ENCODE measurements at regions not wholly inside any gene's neighbourhood (a gene's known extent, or its start where the extent isn't known, plus 50 kb on each side); places are given as distances from the start of the nearest gene placed in this dataset.

GRCh38 chr10:119996944-119997343 is 104.4 kb downstream of the SEC23IP start:
- H3K9me3 ChIP-seq (ENCODE audit: control extremely low read depth in 1 of 3, control insufficient read depth in 2 of 3, insufficient read depth in 1 of 3, low read length in 2 of 3): peaks cover 2 to 11% (median 5%) of the 10 kb centered on the region in 3 donors
- TF ChIP-seq EZH2 (IDR thresholded peaks at IDR 0.05; ENCODE audit: borderline replicate concordance, insufficient read depth, low read depth, low read length, poor library complexity, severe bottlenecking) (no peak), CTCF (IDR thresholded peaks at IDR 0.05) (no peak)
- H3K27me3 Mint-ChIP-seq: peaks cover 13% of the 10 kb centered on the region
- H3K9me3 Mint-ChIP-seq (ENCODE audit: insufficient read depth): peaks cover 9% of the 10 kb centered on the region
- no peaks in the 10 kb centered on the region for H3K4me1 Mint-ChIP-seq
- intact Hi-C loops (cut with micrococcal nuclease): no loop called here
- no peak overlapping the region for H3K9ac ChIP-seq (ENCODE audit: low read length)
- ATAC-seq (ENCODE audit: low read depth) (no peak), DNase-seq (no peak)
- H3K27ac Mint-ChIP-seq: no peak overlapping the region
- no peak overlapping the region for H3K4me3 Mint-ChIP-seq
- no peaks in the 10 kb centered on the region for H4K20me1 ChIP-seq (ENCODE audit: control insufficient read depth, insufficient read depth, low read length, poor library complexity, severe bottlenecking)
- H3K36me3 ChIP-seq (replicated peaks in 1 of 2; ENCODE audit: control extremely low read depth in 1 of 2, control insufficient read depth in 1 of 2, extremely low read depth in 1 of 2, insufficient read depth in 2 of 2, low read length in 1 of 2): no peaks in the 10 kb centered on the region
- H2AFZ ChIP-seq (ENCODE audit: insufficient read depth, low read depth, low read length, poor library complexity, severe bottlenecking): no peak overlapping the region
- H3K27me3 ChIP-seq (replicated peaks in 1 of 4; ENCODE audit: control extremely low read depth in 1 of 4, control insufficient read depth in 3 of 4, insufficient read depth in 4 of 4, low read length in 3 of 4): peaks cover 0 to 3% (median 0%) of the 10 kb centered on the region in 4 experiments
- H3K79me2 ChIP-seq (ENCODE audit: control insufficient read depth, insufficient read depth, low read length): no peaks in the 10 kb centered on the region
- H3K27ac ChIP-seq (ENCODE audit: low read length in 2 of 2): no peak overlapping the region
- no peak overlapping the region for H3K4me2 ChIP-seq (replicated peaks; ENCODE audit: low read depth, low read length, poor library complexity, severe bottlenecking)
- no peak overlapping the region for H3K4me3 ChIP-seq (ENCODE audit: control extremely low read depth in 1 of 5, extremely low read depth in 1 of 5, insufficient read depth in 1 of 5, low read depth in 2 of 5, low read length in 4 of 5)
- CTCF ChIA-PET: no interaction called here
- POLR2A ChIA-PET: no interaction called here
- H3K4me1 ChIP-seq (ENCODE audit: control insufficient read depth in 2 of 2, insufficient read depth in 2 of 2, low read length in 2 of 2): no peaks in the 10 kb centered on the region

DNA sequence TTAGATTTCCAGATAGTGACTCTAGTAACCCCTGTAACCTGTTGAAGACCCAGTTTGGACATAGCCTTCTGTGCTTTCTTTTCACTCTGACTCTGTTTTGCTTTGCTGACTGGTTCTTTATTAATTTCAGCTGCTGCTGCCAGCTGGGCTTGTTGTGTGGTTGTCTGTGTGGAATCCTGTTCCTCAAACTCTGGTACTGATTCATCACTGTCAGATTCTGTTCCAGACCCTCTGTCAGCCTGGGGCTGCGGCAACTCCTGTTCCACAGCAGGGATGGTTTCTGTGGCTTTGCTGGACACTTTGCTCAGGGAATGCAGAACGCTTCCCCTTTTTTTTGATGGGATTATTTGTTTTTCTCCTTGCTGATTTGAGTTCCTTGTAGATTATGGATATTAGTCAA is 104.9 kb downstream of the SEC23IP start:
- CTCF ChIA-PET: no interaction called here
- H3K4me3 Mint-ChIP-seq: no peak overlapping the region
- DNase-seq: no peak
- intact Hi-C loops (cut with micrococcal nuclease): no loop called here
- no peak overlapping the region for H3K4me2 ChIP-seq (replicated peaks; ENCODE audit: low read depth, low read length, poor library complexity, severe bottlenecking)
- no peaks in the 10 kb centered on the region for H3K79me2 ChIP-seq (ENCODE audit: control insufficient read depth, insufficient read depth, low read length)
- no peak overlapping the region for H3K9ac ChIP-seq (ENCODE audit: low read length)
- POLR2A ChIA-PET: no interaction called here
- no peaks in the 10 kb centered on the region for H4K20me1 ChIP-seq (ENCODE audit: control insufficient read depth, insufficient read depth, low read length, poor library complexity, severe bottlenecking)
- H3K27ac ChIP-seq (ENCODE audit: low read length in 2 of 2): no peak overlapping the region
- peaks cover 2 to 11% (median 5%) of the 10 kb centered on the region in 3 donors for H3K9me3 ChIP-seq (ENCODE audit: control extremely low read depth in 1 of 3, control insufficient read depth in 2 of 3, insufficient read depth in 1 of 3, low read length in 2 of 3)
- H3K4me1 Mint-ChIP-seq: no peaks in the 10 kb centered on the region
- ATAC-seq (ENCODE audit: low read depth): no peak
- H3K27me3 ChIP-seq (replicated peaks in 1 of 4; ENCODE audit: control extremely low read depth in 1 of 4, control insufficient read depth in 3 of 4, insufficient read depth in 4 of 4, low read length in 3 of 4): peaks cover 0 to 3% (median 0%) of the 10 kb centered on the region in 4 experiments
- peaks cover 9% of the 10 kb centered on the region for H3K9me3 Mint-ChIP-seq (ENCODE audit: insufficient read depth)
- H3K4me1 ChIP-seq (ENCODE audit: control insufficient read depth in 2 of 2, insufficient read depth in 2 of 2, low read length in 2 of 2): no peaks in the 10 kb centered on the region
- 86% methylated on average over 1 of the region's 2 CpGs for WGBS (ENCODE audit: insufficient coverage)
- H2AFZ ChIP-seq (ENCODE audit: insufficient read depth, low read depth, low read length, poor library complexity, severe bottlenecking): no peak overlapping the region
- H3K27ac Mint-ChIP-seq: no peak overlapping the region
- H3K36me3 ChIP-seq (replicated peaks in 1 of 2; ENCODE audit: control extremely low read depth in 1 of 2, control insufficient read depth in 1 of 2, extremely low read depth in 1 of 2, insufficient read depth in 2 of 2, low read length in 1 of 2): no peaks in the 10 kb centered on the region
- TF ChIP-seq EZH2 (IDR thresholded peaks at IDR 0.05; ENCODE audit: borderline replicate concordance, insufficient read depth, low read depth, low read length, poor library complexity, severe bottlenecking) (no peak), CTCF (IDR thresholded peaks at IDR 0.05) (no peak)
- peaks cover 13% of the 10 kb centered on the region for H3K27me3 Mint-ChIP-seq
- no peak overlapping the region for H3K4me3 ChIP-seq (ENCODE audit: control extremely low read depth in 1 of 5, extremely low read depth in 1 of 5, insufficient read depth in 1 of 5, low read depth in 2 of 5, low read length in 4 of 5)
